ENCODE measurements at regions not wholly inside any gene's neighbourhood (a gene's known extent, or its start where the extent isn't known, plus 50 kb on each side); places are given as distances from the start of the nearest gene placed in this dataset.
A peak's percentile ranks its signal among the peaks of the same experiment; 100 is the strongest.

- 86 to 100% methylated on average over 1 of the region's 1 CpG for WGBS, 2 donors
These were observed 211.1 kb upstream of the THBS1 start for GRCh38 chr15:39369768-39370167.

GRCh38 chr15:39376371-39376909 is 204.4 kb upstream of the THBS1 start:
- Histone ChIP-seq H3K9me3 (peaks cover 0 to 3% (median 0%) of the 10 kb centered on the region in 3 donors), H3K36me3 (no peaks in the 10 kb centered on the region), H3K4me1 (no peaks in the 10 kb centered on the region), H3K27ac (no peak overlapping the region), H3K4me3 (no peak overlapping the region), H3K27me3 (no peaks in the 10 kb centered on the region)
- TF ChIP-seq POLR2A (IDR thresholded peaks at IDR 0.05) (no peak), CTCF (IDR thresholded peaks at IDR 0.05) (no peak)
- intact Hi-C loops (cut with DNase I) = no loop called here
- 19 to 28% methylated on average over 1 of the region's 1 CpG for WGBS, 2 donors
- no peak for DNase-seq

More at GRCh38 chr15:39369768-39370167, 211.1 kb upstream of the THBS1 start:
- H3K36me3 ChIP-seq = no peaks in the 10 kb centered on the region
- H3K27me3 ChIP-seq = no peaks in the 10 kb centered on the region
- TF ChIP-seq CTCF (IDR thresholded peaks at IDR 0.05) = no peak
- no peak for TF ChIP-seq POLR2A (IDR thresholded peaks at IDR 0.05)
- no peak overlapping the region for H3K4me3 ChIP-seq
- peaks cover 0 to 9% (median 0%) of the 10 kb centered on the region in 3 donors for H3K9me3 ChIP-seq
- no peak for DNase-seq
- intact Hi-C loops (cut with DNase I) = no loop called here
- no peaks in the 10 kb centered on the region for H3K4me1 ChIP-seq
- H3K27ac ChIP-seq = no peak overlapping the region

GRCh38 chr15:39381517-39381916 is 199.4 kb upstream of the THBS1 start:
- intact Hi-C loops (cut with DNase I) = no loop called here
- Histone ChIP-seq H3K9me3 (no peaks in the 10 kb centered on the region), H3K36me3 (no peaks in the 10 kb centered on the region), H3K4me3 (no peak overlapping the region), H3K27me3 (no peaks in the 10 kb centered on the region), H3K4me1 (no peaks in the 10 kb centered on the region), H3K27ac (no peak overlapping the region)
- no peak for DNase-seq
- no peak for TF ChIP-seq POLR2A (IDR thresholded peaks at IDR 0.05)
- no peak for TF ChIP-seq CTCF (IDR thresholded peaks at IDR 0.05)
- WGBS, 2 donors = 55 to 69% methylated on average over 1 of the region's 1 CpG

- Histone ChIP-seq H3K4me1 (peaks cover 0 to 14% (median 11%) of the 10 kb centered on the region in 3 donors), H3K27me3 (no peaks in the 10 kb centered on the region), H3K27ac (peak overlapping the region in 2 of 4 donors; percentile 5 to 60), H3K36me3 (no peaks in the 10 kb centered on the region), H3K9me3 (no peaks in the 10 kb centered on the region), H3K4me3 (no peak overlapping the region)
- no peak for TF ChIP-seq POLR2A (IDR thresholded peaks at IDR 0.05)
- no peak for TF ChIP-seq CTCF (IDR thresholded peaks at IDR 0.05)
- WGBS, 2 donors = 74 to 82% methylated on average over 2 of the region's 2 CpGs
- no peak for DNase-seq
- intact Hi-C loops (cut with DNase I) = no loop called here
These were observed 192.8 kb upstream of the THBS1 start for GRCh38 chr15:39388118-39388517.

- DNase-seq = no peak
- Histone ChIP-seq H3K4me3 (no peak overlapping the region), H3K9me3 (no peaks in the 10 kb centered on the region), H3K27ac (no peak overlapping the region), H3K4me1 (peaks cover 0 to 14% (median 11%) of the 10 kb centered on the region in 3 donors), H3K36me3 (no peaks in the 10 kb centered on the region), H3K27me3 (no peaks in the 10 kb centered on the region)
- intact Hi-C loops (cut with DNase I) = no loop called here
- no peak for TF ChIP-seq CTCF (IDR thresholded peaks at IDR 0.05)
- TF ChIP-seq POLR2A (IDR thresholded peaks at IDR 0.05) = no peak
- WGBS, 2 donors = 47 to 82% methylated on average over 4 to 5 of the region's 5 CpGs
These were observed 189.6 kb upstream of the THBS1 start for GRCh38 chr15:39391230-39391629.

All from esophagus squamous epithelium (tissue), 5 donors.